ENCODE measurements at regions not wholly inside any gene's neighbourhood (a gene's known extent, or its start where the extent isn't known, plus 50 kb on each side); places are given as distances from the start of the nearest gene placed in this dataset.

DNA sequence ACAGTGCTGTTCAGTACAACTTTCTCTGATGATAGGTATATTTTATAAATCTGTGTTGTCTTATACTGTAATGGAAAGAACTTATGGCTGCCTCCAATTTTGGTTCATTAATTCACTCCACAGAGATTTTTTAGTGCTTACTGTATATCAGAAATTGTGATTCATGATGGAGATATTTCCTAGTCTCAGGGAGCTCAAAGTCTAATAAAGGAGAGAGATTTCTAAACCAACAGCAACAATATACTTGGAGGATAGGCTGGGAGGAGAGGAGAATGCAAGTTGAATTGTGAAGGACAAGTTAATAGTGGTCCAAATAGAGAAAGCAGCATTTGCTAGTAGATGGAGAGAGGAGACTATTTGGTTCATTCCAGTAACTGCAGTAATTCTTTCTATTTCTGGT lies 63.5 kb downstream of the TANC2 start:
- Mint-ChIP-seq H3K9me3 (ENCODE audit: unreplicated experiment) (no peaks in the 10 kb centered on the region), H3K27me3 (ENCODE audit: unreplicated experiment) (peaks cover 2% of the 10 kb centered on the region), H3K4me1 (ENCODE audit: low read depth, unreplicated experiment) (peaks cover 2% of the 10 kb centered on the region), H3K4me3 (ENCODE audit: unreplicated experiment) (no peak overlapping the region), H3K27ac (ENCODE audit: unreplicated experiment) (no peak overlapping the region), H3K36me3 (ENCODE audit: unreplicated experiment) (peaks cover 10% of the 10 kb centered on the region)
- TF ChIP-seq, protein P1, sequence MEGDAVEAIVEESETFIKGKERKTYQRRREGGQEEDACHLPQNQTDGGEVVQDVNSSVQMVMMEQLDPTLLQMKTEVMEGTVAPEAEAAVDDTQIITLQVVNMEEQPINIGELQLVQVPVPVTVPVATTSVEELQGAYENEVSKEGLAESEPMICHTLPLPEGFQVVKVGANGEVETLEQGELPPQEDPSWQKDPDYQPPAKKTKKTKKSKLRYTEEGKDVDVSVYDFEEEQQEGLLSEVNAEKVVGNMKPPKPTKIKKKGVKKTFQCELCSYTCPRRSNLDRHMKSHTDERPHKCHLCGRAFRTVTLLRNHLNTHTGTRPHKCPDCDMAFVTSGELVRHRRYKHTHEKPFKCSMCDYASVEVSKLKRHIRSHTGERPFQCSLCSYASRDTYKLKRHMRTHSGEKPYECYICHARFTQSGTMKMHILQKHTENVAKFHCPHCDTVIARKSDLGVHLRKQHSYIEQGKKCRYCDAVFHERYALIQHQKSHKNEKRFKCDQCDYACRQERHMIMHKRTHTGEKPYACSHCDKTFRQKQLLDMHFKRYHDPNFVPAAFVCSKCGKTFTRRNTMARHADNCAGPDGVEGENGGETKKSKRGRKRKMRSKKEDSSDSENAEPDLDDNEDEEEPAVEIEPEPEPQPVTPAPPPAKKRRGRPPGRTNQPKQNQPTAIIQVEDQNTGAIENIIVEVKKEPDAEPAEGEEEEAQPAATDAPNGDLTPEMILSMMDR (IDR thresholded peaks at IDR 0.05; ENCODE audit: partially characterized antibody, unreplicated experiment): no peak
- no peak for DNase-seq

DNA sequence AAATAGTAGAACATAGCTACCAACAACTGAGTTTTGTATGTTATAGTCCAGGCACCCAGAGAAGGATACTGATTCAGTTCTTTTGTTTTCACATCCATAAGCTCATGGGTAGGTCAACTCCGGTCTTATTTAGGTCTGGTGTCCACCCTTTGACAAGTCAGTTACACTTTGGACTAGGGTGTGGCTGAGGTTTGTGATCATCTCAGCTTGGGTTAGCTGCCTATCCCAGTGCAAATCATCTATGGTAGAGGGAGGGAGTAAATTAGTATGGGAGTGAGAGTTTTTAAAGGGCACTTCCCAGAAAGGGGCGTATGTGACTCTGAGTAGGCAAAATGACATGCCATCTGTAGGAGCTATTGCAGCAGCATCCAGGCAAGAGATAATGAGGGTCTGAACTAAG lies 66.1 kb downstream of the TANC2 start:
- peaks cover 10% of the 10 kb centered on the region for H3K36me3 Mint-ChIP-seq (ENCODE audit: unreplicated experiment)
- TF ChIP-seq, protein P1 (IDR thresholded peaks at IDR 0.05; ENCODE audit: partially characterized antibody, unreplicated experiment): no peak
- H3K27ac Mint-ChIP-seq (ENCODE audit: unreplicated experiment): no peak overlapping the region
- no peaks in the 10 kb centered on the region for H3K9me3 Mint-ChIP-seq (ENCODE audit: unreplicated experiment)
- H3K27me3 Mint-ChIP-seq (ENCODE audit: unreplicated experiment): peaks cover 2% of the 10 kb centered on the region
- no peak overlapping the region for H3K4me3 Mint-ChIP-seq (ENCODE audit: unreplicated experiment)
- DNase-seq: no peak
- peaks cover 2% of the 10 kb centered on the region for H3K4me1 Mint-ChIP-seq (ENCODE audit: low read depth, unreplicated experiment)

DNA sequence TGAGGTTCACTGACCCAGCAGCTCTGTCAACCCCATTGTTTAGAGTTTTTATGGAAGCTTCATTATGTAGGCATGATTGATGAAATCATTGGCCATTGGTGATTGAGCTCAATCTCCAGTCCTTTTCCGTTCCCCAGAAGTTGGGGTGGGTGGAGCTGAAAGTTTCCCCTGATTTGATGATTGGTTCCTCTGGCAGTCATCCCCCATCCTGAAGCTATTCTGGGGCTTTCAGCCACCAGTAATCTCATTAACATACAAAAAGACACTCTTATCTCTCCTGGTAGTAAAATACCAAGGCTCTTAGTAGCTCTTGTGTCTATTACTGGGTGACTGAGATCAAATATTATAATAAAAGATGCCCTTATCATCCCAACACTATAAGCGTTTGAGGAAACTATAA lies 67.1 kb downstream of the TANC2 start:
- no peak for DNase-seq
- Mint-ChIP-seq H3K36me3 (ENCODE audit: unreplicated experiment) (peaks cover 10% of the 10 kb centered on the region), H3K27me3 (ENCODE audit: unreplicated experiment) (peaks cover 2% of the 10 kb centered on the region), H3K4me1 (ENCODE audit: low read depth, unreplicated experiment) (peaks cover 2% of the 10 kb centered on the region), H3K9me3 (ENCODE audit: unreplicated experiment) (no peaks in the 10 kb centered on the region), H3K27ac (ENCODE audit: unreplicated experiment) (no peak overlapping the region), H3K4me3 (ENCODE audit: unreplicated experiment) (no peak overlapping the region)
- TF ChIP-seq, protein P1 (IDR thresholded peaks at IDR 0.05; ENCODE audit: partially characterized antibody, unreplicated experiment): no peak

DNA sequence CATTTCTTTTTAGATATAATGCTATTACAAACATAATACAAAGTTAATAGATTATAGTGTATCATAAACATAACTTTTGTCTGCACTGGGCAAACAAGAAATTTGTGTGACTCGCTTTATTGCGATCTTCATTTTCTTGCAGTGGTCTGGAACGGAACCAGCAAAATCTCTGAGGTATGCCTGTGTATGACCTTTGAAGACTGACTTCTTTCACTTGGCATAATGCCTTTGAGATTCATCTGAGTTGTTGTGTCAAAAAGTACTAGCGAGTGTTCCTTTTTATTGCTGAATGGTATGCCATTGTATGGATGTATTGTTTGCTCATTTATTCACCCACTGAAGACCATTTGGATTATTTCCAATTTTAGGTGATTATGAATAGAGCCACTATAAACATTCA lies 69.2 kb downstream of the TANC2 start:
- no peak overlapping the region for H3K4me3 Mint-ChIP-seq (ENCODE audit: unreplicated experiment)
- H3K4me1 Mint-ChIP-seq (ENCODE audit: low read depth, unreplicated experiment): peaks cover 12% of the 10 kb centered on the region
- H3K27me3 Mint-ChIP-seq (ENCODE audit: unreplicated experiment): peaks cover 2% of the 10 kb centered on the region
- H3K9me3 Mint-ChIP-seq (ENCODE audit: unreplicated experiment): no peaks in the 10 kb centered on the region
- peaks cover 10% of the 10 kb centered on the region for H3K36me3 Mint-ChIP-seq (ENCODE audit: unreplicated experiment)
- no peak overlapping the region for H3K27ac Mint-ChIP-seq (ENCODE audit: unreplicated experiment)
- no peak for DNase-seq
- TF ChIP-seq, protein P1 (IDR thresholded peaks at IDR 0.05; ENCODE audit: partially characterized antibody, unreplicated experiment): no peak

DNA sequence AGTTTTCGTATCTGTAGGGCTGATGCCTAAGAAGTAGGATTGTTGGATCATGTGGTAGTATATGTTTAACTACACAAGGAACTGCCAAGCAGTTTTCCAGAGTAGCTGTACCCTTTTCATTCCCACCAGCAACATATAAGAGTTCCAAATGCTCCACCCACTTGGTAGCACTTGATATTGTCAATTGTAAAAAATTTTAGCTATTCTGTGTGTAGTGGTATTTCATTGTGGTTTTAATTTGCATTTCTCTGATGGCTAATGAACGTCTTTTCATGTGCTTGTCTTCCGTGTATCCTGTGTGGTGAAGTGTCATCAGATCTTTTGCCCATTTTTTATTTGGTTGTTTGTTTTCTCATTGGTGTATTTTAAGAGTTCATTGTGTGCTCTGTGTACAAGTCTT lies 69.7 kb downstream of the TANC2 start:
- Mint-ChIP-seq H3K9me3 (ENCODE audit: unreplicated experiment) (no peaks in the 10 kb centered on the region), H3K36me3 (ENCODE audit: unreplicated experiment) (peaks cover 10% of the 10 kb centered on the region), H3K4me1 (ENCODE audit: low read depth, unreplicated experiment) (peaks cover 15% of the 10 kb centered on the region), H3K27me3 (ENCODE audit: unreplicated experiment) (peaks cover 2% of the 10 kb centered on the region), H3K27ac (ENCODE audit: unreplicated experiment) (no peak overlapping the region), H3K4me3 (ENCODE audit: unreplicated experiment) (no peak overlapping the region)
- TF ChIP-seq, protein P1 (IDR thresholded peaks at IDR 0.05; ENCODE audit: partially characterized antibody, unreplicated experiment): no peak
- DNase-seq: no peak

Data from glutamatergic neuron (in vitro differentiated cells).